OCI-LY7 (cell line): ENCODE measurements at regions not wholly inside any gene's neighbourhood (a gene's known extent, or its start where the extent isn't known, plus 50 kb on each side); places are given as distances from the start of the nearest gene placed in this dataset.
"Not testable (repeated sequence)": the region's sequence is repeated elsewhere in the genome, so short reads cannot be mapped to it uniquely, and the experiment has no call there.

Source experiments
- BruUV-seq: library from RNA; stranded (reverse); fragments of 400-500 nt; replicated peaks from 2 replicates; lab custom pipeline; 2021; lab: Mats Ljungman, UMichigan
- CTCF ChIA-PET: fragments of 300-600 bp; sonication (Branson Sonifier 250); formaldehyde crosslinking; loops from one replicate; lab custom pipeline; 2022; ENCODE audit warnings: antibody characterized with exemption; ENCODE audit not compliant: unreplicated experiment; lab: Charles Lee
- POLR2A ChIA-PET: fragments of 300-600 bp; sonication (Branson Sonifier 250); formaldehyde crosslinking; loops from one replicate; lab custom pipeline; 2022; ENCODE audit warnings: antibody characterized with exemption; lab: Charles Lee
- DNase-seq: peaks from one replicate; pipeline ENCODE4 v3.0.0-alpha.2; 2015; ENCODE audit warnings: low spot score
- H2AFZ ChIP-seq: fragments of 200-600 bp; sonication (generic), shearing (Covaris generic); 2 replicates; pipeline ENCODE4 v1.6.1; 2014; ENCODE audit warnings: mild to moderate bottlenecking, antibody characterized with exemption, low read length, moderate library complexity
- H3K27ac ChIP-seq: fragments of 200-600 bp; sonication (generic); 2 replicates; pipeline ENCODE4 v1.5.1; 2014; ENCODE audit warnings: mixed run types, low read depth, mild to moderate bottlenecking, moderate library complexity, low read length, inconsistent platforms; ENCODE audit not compliant: poor library complexity, severe bottlenecking
- H3K36me3 ChIP-seq: fragments of 200-600 bp; sonication (generic); 2 replicates; pipeline ENCODE4 v1.6.1; 2014; ENCODE audit warnings: mild to moderate bottlenecking, antibody characterized with exemption, low read length, moderate library complexity, mixed read lengths; ENCODE audit not compliant: insufficient read depth
- H3K4me1 ChIP-seq: fragments of 200-600 bp; sonication (generic); 2 replicates; pipeline ENCODE4 v1.5.1; 2014; ENCODE audit warnings: mild to moderate bottlenecking, low read length; ENCODE audit not compliant: insufficient read depth, poor library complexity, severe bottlenecking
- H3K4me2 ChIP-seq: fragments of 200-600 bp; sonication (generic); 2 replicates; pipeline ENCODE4 v1.6.1; 2014; ENCODE audit warnings: mild to moderate bottlenecking, low read length
- H3K4me3 ChIP-seq: fragments of 200-600 bp; sonication (generic); 2 replicates; pipeline ENCODE4 v1.5.1; 2014; ENCODE audit warnings: mild to moderate bottlenecking, low read depth, low read length; ENCODE audit not compliant: poor library complexity, severe bottlenecking
- H3K79me2 ChIP-seq: fragments of 200-600 bp; sonication (generic); 2 replicates; pipeline ENCODE4 v1.6.1; 2016; ENCODE audit warnings: low read depth, mild to moderate bottlenecking, low read length, moderate library complexity, mixed read lengths; ENCODE audit not compliant: insufficient read depth
- H3K9me2 ChIP-seq: fragments of 200-600 bp; sonication (generic); 2 replicates; pipeline ENCODE4 v1.6.1; 2016; ENCODE audit warnings: mild to moderate bottlenecking, low read length, mixed read lengths; ENCODE audit not compliant: insufficient read depth
- H3K9me3 ChIP-seq: fragments of 200-600 bp; sonication (generic); 2 replicates; pipeline ENCODE4 v1.6.1; 2014; ENCODE audit warnings: mild to moderate bottlenecking, mixed run types, low read length, mixed read lengths
- H4K20me1 ChIP-seq: fragments of 200-600 bp; sonication (generic); 2 replicates; pipeline ENCODE4 v1.6.1; 2014; ENCODE audit warnings: mild to moderate bottlenecking, antibody characterized with exemption, low read length, moderate library complexity, mixed read lengths; ENCODE audit not compliant: insufficient read depth
- EZH2phosphoT487 ChIP-seq: fragments of 200-600 bp; sonication (generic); IDR thresholded peaks from 2 replicates; pipeline ENCODE4 v1.6.1; 2018; ENCODE audit warnings: low read depth, borderline replicate concordance, mild to moderate bottlenecking, mixed run types, antibody characterized with exemption, low read length, moderate library complexity, mixed read lengths
- intact Hi-C: fragments of 100-400 bp; cut with micrococcal nuclease; formaldehyde crosslinking; loops from one replicate; pipeline ENCODE4 v1.10.0; 2022; ENCODE audit not compliant: unreplicated experiment
- TF ChIP-seq, protein P1 (sequence below): fragments of 200-600 bp; sonication (generic); conservative IDR thresholded peaks from 2 replicates; pipeline ENCODE4 v1.5.1; 2014; ENCODE audit warnings: mild to moderate bottlenecking, antibody characterized with exemption, low read length, moderate library complexity, mixed read lengths

DNA sequence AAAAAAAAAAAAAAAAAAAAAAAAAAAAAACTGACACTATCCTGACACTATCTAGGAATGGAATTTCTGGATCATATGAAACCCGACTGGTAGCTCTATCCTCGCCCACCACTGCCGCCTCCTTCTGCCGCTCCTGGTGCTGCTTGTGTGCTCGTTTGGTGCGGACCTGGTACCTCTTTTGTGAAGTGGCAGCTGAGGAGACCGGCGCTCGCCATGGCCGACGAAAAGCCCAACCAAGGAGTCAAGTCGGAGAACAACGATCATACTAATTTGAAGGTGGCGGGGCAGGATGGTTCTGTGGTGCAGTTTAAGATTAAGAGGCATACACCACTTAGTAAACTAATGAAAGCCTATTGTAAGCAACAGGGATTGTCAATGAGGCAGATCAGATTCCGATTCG, 130.6 kb downstream of the SEPTIN14 start:
- ChIA-PET CTCF (interaction anchor here (0.5 kb wide), 1 partner anchor 296 kb away, joined by 3 read pairs; no protein-coding TSS in a partner anchor), POLR2A (interaction anchor here (0.6 kb wide), 1 partner anchor 1171 kb away, joined by 5 read pairs; no protein-coding TSS in a partner anchor)
- no peaks in the 10 kb centered on the region for H3K9me2 ChIP-seq
- no peak overlapping the region for H3K4me3 ChIP-seq
- H3K9me3 ChIP-seq: no peaks in the 10 kb centered on the region
- no peaks in the 10 kb centered on the region for H3K36me3 ChIP-seq
- no peak overlapping the region for H3K27ac ChIP-seq
- TF ChIP-seq EZH2phosphoT487: no peak
- TF ChIP-seq, protein P1, sequence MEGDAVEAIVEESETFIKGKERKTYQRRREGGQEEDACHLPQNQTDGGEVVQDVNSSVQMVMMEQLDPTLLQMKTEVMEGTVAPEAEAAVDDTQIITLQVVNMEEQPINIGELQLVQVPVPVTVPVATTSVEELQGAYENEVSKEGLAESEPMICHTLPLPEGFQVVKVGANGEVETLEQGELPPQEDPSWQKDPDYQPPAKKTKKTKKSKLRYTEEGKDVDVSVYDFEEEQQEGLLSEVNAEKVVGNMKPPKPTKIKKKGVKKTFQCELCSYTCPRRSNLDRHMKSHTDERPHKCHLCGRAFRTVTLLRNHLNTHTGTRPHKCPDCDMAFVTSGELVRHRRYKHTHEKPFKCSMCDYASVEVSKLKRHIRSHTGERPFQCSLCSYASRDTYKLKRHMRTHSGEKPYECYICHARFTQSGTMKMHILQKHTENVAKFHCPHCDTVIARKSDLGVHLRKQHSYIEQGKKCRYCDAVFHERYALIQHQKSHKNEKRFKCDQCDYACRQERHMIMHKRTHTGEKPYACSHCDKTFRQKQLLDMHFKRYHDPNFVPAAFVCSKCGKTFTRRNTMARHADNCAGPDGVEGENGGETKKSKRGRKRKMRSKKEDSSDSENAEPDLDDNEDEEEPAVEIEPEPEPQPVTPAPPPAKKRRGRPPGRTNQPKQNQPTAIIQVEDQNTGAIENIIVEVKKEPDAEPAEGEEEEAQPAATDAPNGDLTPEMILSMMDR: no peak
- no peaks in the 10 kb centered on the region for H3K4me1 ChIP-seq
- H3K4me2 ChIP-seq: no peak overlapping the region
- BruUV-seq: no TSS peak
- H4K20me1 ChIP-seq: no peaks in the 10 kb centered on the region
- no peak for DNase-seq
- intact Hi-C loops: no loop called here
- no peaks in the 10 kb centered on the region for H3K79me2 ChIP-seq
- H2AFZ ChIP-seq: no peak overlapping the region

GRCh38 chr7:55730197-55730596, 132.4 kb downstream of the SEPTIN14 start:
- TF ChIP-seq, protein P1: no peak
- TF ChIP-seq EZH2phosphoT487: no peak
- no peaks in the 10 kb centered on the region for H3K36me3 ChIP-seq
- H3K9me3 ChIP-seq: no peaks in the 10 kb centered on the region
- H3K9me2 ChIP-seq: no peaks in the 10 kb centered on the region
- H3K4me3 ChIP-seq: no peak overlapping the region
- H2AFZ ChIP-seq: no peak overlapping the region
- H3K4me1 ChIP-seq: no peaks in the 10 kb centered on the region
- no peaks in the 10 kb centered on the region for H3K79me2 ChIP-seq
- DNase-seq: no peak
- intact Hi-C loops: no loop called here
- BruUV-seq: no TSS peak
- ChIA-PET CTCF (no interaction called here), POLR2A (no interaction called here)
- H3K27ac ChIP-seq: no peak overlapping the region
- no peaks in the 10 kb centered on the region for H4K20me1 ChIP-seq
- no peak overlapping the region for H3K4me2 ChIP-seq

- Histone ChIP-seq H3K4me1 (no peaks in the 10 kb centered on the region), H3K9me3 (no peaks in the 10 kb centered on the region), H3K36me3 (no peaks in the 10 kb centered on the region), H3K4me2 (no peak overlapping the region), H3K9me2 (no peaks in the 10 kb centered on the region), H3K27ac (no peak overlapping the region), H3K79me2 (no peaks in the 10 kb centered on the region), H3K4me3 (no peak overlapping the region), H4K20me1 (no peaks in the 10 kb centered on the region), H2AFZ (no peak overlapping the region)
- TF ChIP-seq EZH2phosphoT487: no peak
- TF ChIP-seq, protein P1: no peak
- ChIA-PET POLR2A (no interaction called here), CTCF (no interaction called here)
- intact Hi-C loops: loop anchor here (2.0 kb wide), 1 partner anchor 83 kb away; no protein-coding TSS in a partner anchor
- no TSS peak for BruUV-seq
- no peak for DNase-seq
Observed at GRCh38 chr7:55723621-55723941, 139.0 kb downstream of the SEPTIN14 start.

- POLR2A ChIA-PET, H3K27ac ChIP-seq, DNase-seq, H3K36me3 ChIP-seq, H4K20me1 ChIP-seq, BruUV-seq, CTCF ChIA-PET, H3K4me1 ChIP-seq, H3K9me3 ChIP-seq, H2AFZ ChIP-seq, H3K4me3 ChIP-seq, H3K9me2 ChIP-seq, H3K79me2 ChIP-seq, H3K4me2 ChIP-seq: not testable (repeated sequence)
- intact Hi-C loops: loop anchor here (2.0 kb wide), 1 partner anchor 82 kb away; no protein-coding TSS in a partner anchor
Observed at GRCh38 chr7:55722874-55723620, 139.5 kb downstream of the SEPTIN14 start.
